Glutamatergic neuron (in vitro differentiated cells): ENCODE measurements at regions not wholly inside any gene's neighbourhood (a gene's known extent, or its start where the extent isn't known, plus 50 kb on each side); places are given as distances from the start of the nearest gene placed in this dataset.

Source experiments
- DNase-seq: peaks from one replicate; pipeline ENCODE4 v3.0.0; 2022
- H3K27ac Mint-ChIP-seq: one replicate; pipeline ENCODE4 v1.8.0; 2020; ENCODE audit warnings: mild to moderate bottlenecking, mixed read lengths, inconsistent platforms; ENCODE audit not compliant: unreplicated experiment
- H3K27me3 Mint-ChIP-seq: one replicate; pipeline ENCODE4 v1.8.0; 2020; ENCODE audit warnings: mild to moderate bottlenecking, moderate library complexity, mixed read lengths, inconsistent platforms; ENCODE audit not compliant: unreplicated experiment
- H3K36me3 Mint-ChIP-seq: one replicate; pipeline ENCODE4 v1.8.0; 2020; ENCODE audit warnings: mild to moderate bottlenecking, mixed read lengths, inconsistent platforms; ENCODE audit not compliant: unreplicated experiment
- H3K4me1 Mint-ChIP-seq: one replicate; pipeline ENCODE4 v1.8.0; 2020; ENCODE audit warnings: mild to moderate bottlenecking, low read depth, mixed read lengths, inconsistent platforms; ENCODE audit not compliant: unreplicated experiment
- H3K4me3 Mint-ChIP-seq: one replicate; pipeline ENCODE4 v1.8.0; 2020; ENCODE audit warnings: mild to moderate bottlenecking, mixed read lengths, inconsistent platforms; ENCODE audit not compliant: unreplicated experiment
- H3K9me3 Mint-ChIP-seq: one replicate; pipeline ENCODE4 v1.8.0; 2020; ENCODE audit warnings: mild to moderate bottlenecking, moderate library complexity, mixed read lengths, inconsistent platforms; ENCODE audit not compliant: unreplicated experiment
- TF ChIP-seq, protein P1 (sequence below): fragments of 200-600 bp; sonication (generic); IDR thresholded peaks from one replicate; pipeline ENCODE4 v1.5.0; 2021; ENCODE audit not compliant: partially characterized antibody, unreplicated experiment

- peaks cover 7% of the 10 kb centered on the region for H3K4me1 Mint-ChIP-seq
- no peak for DNase-seq
- peaks cover 8% of the 10 kb centered on the region for H3K36me3 Mint-ChIP-seq
- H3K4me3 Mint-ChIP-seq: no peak overlapping the region
- peaks cover 5% of the 10 kb centered on the region for H3K9me3 Mint-ChIP-seq
- H3K27me3 Mint-ChIP-seq: peaks cover 4% of the 10 kb centered on the region
- no peak overlapping the region for H3K27ac Mint-ChIP-seq
- TF ChIP-seq, protein P1, sequence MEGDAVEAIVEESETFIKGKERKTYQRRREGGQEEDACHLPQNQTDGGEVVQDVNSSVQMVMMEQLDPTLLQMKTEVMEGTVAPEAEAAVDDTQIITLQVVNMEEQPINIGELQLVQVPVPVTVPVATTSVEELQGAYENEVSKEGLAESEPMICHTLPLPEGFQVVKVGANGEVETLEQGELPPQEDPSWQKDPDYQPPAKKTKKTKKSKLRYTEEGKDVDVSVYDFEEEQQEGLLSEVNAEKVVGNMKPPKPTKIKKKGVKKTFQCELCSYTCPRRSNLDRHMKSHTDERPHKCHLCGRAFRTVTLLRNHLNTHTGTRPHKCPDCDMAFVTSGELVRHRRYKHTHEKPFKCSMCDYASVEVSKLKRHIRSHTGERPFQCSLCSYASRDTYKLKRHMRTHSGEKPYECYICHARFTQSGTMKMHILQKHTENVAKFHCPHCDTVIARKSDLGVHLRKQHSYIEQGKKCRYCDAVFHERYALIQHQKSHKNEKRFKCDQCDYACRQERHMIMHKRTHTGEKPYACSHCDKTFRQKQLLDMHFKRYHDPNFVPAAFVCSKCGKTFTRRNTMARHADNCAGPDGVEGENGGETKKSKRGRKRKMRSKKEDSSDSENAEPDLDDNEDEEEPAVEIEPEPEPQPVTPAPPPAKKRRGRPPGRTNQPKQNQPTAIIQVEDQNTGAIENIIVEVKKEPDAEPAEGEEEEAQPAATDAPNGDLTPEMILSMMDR: no peak
These were observed 85.0 kb upstream of the RAB3GAP2 start for GRCh38 chr1:220356981-220357850.

GRCh38 chr1:220353229-220354012 lies 81.2 kb upstream of the RAB3GAP2 start:
- Mint-ChIP-seq H3K27me3 (no peaks in the 10 kb centered on the region), H3K36me3 (no peaks in the 10 kb centered on the region), H3K9me3 (no peaks in the 10 kb centered on the region), H3K4me3 (no peak overlapping the region), H3K27ac (peak overlapping the region; percentile 12), H3K4me1 (peaks cover 5% of the 10 kb centered on the region)
- peak; percentile 22 for DNase-seq
- TF ChIP-seq, protein P1: peak; percentile 26

DNA sequence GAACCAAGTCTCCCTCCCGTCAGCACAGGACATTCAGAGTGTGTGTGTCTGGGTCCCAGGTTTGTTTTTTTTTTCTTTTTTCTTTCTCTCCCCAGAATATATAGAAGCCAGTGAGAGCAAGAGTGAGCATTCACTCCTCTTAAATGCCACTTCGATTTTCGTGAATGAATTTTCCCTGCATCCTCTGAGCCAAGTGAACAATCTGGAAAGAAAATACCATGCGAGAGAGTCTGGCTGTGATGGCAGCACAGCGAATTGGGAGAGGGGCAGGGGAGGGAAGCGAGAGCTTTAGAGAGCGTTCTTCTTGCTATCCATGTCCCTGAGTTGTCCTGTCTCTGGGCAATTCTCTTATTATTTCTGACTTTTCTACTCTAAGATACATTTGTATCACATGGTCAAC lies 76.0 kb upstream of the RAB3GAP2 start:
- H3K4me1 Mint-ChIP-seq: peaks cover 2% of the 10 kb centered on the region
- H3K36me3 Mint-ChIP-seq: no peaks in the 10 kb centered on the region
- H3K27ac Mint-ChIP-seq: no peak overlapping the region
- no peaks in the 10 kb centered on the region for H3K27me3 Mint-ChIP-seq
- no peak overlapping the region for H3K4me3 Mint-ChIP-seq
- H3K9me3 Mint-ChIP-seq: no peaks in the 10 kb centered on the region
- TF ChIP-seq, protein P1: no peak
- DNase-seq: no peak

GRCh38 chr1:220347654-220348175 lies 75.5 kb upstream of the RAB3GAP2 start:
- H3K27ac Mint-ChIP-seq: no peak overlapping the region
- DNase-seq: no peak
- TF ChIP-seq, protein P1: no peak
- H3K27me3 Mint-ChIP-seq: no peaks in the 10 kb centered on the region
- peaks cover 4% of the 10 kb centered on the region for H3K4me1 Mint-ChIP-seq
- H3K4me3 Mint-ChIP-seq: no peak overlapping the region
- H3K9me3 Mint-ChIP-seq: no peaks in the 10 kb centered on the region
- H3K36me3 Mint-ChIP-seq: no peaks in the 10 kb centered on the region
